Mammary epithelial cell (primary cell): ENCODE measurements at regions not wholly inside any gene's neighbourhood (a gene's known extent, or its start where the extent isn't known, plus 50 kb on each side); places are given as distances from the start of the nearest gene placed in this dataset.

Source experiments
- EZH2 ChIP-seq: IDR thresholded peaks from 2 replicates; pipeline ENCODE4 v1.6.1; 2012; ENCODE audit warnings: low read length, inconsistent platforms, borderline replicate concordance
- TF ChIP-seq, protein P1 (sequence below), 2 donors: IDR thresholded peaks in 1 of 2; conservative IDR thresholded peaks in 1 of 2; 2 replicates each; pipeline ENCODE4 v1.5.1; 2011 to 2012; ENCODE audit warnings: inconsistent platforms in 2 of 2, low read length in 2 of 2, mild to moderate bottlenecking in 2 of 2, control low read depth in 1 of 2, low read depth in 1 of 2; ENCODE audit not compliant: insufficient read depth in 1 of 2; ENCODE audit errors: extremely low read depth in 1 of 2

DNA sequence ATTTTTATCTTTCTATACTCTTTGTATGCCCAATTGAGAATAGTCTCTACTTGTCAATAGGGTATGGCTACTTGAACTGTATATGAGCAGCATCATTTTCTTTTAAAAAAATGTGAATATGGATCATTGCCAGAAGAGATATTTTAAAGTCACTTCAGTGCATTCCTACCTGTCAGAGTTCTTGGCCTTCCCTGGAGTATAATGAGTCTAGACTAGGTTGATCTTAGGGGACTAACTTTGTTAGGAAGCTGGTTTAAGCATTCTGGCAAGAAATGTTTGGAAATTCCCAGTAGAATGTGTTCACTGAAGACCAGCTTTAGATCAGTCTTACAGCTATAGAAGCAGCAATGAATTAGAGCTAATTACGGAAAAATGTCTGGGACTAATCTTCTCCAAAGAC lies 178.2 kb downstream of the FAT4 start:
- TF ChIP-seq, protein P1, sequence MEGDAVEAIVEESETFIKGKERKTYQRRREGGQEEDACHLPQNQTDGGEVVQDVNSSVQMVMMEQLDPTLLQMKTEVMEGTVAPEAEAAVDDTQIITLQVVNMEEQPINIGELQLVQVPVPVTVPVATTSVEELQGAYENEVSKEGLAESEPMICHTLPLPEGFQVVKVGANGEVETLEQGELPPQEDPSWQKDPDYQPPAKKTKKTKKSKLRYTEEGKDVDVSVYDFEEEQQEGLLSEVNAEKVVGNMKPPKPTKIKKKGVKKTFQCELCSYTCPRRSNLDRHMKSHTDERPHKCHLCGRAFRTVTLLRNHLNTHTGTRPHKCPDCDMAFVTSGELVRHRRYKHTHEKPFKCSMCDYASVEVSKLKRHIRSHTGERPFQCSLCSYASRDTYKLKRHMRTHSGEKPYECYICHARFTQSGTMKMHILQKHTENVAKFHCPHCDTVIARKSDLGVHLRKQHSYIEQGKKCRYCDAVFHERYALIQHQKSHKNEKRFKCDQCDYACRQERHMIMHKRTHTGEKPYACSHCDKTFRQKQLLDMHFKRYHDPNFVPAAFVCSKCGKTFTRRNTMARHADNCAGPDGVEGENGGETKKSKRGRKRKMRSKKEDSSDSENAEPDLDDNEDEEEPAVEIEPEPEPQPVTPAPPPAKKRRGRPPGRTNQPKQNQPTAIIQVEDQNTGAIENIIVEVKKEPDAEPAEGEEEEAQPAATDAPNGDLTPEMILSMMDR (conservative IDR thresholded peaks at IDR 0.05 in 1 of 2, IDR thresholded peaks at IDR 0.05 in 1 of 2; ENCODE audit: extremely low read depth in 1 of 2, insufficient read depth in 1 of 2, low read depth in 1 of 2, low read length in 2 of 2) = no peak
- no peak for TF ChIP-seq EZH2
